ENCODE measurements at regions not wholly inside any gene's neighbourhood (a gene's known extent, or its start where the extent isn't known, plus 50 kb on each side); places are given as distances from the start of the nearest gene placed in this dataset.

DNA sequence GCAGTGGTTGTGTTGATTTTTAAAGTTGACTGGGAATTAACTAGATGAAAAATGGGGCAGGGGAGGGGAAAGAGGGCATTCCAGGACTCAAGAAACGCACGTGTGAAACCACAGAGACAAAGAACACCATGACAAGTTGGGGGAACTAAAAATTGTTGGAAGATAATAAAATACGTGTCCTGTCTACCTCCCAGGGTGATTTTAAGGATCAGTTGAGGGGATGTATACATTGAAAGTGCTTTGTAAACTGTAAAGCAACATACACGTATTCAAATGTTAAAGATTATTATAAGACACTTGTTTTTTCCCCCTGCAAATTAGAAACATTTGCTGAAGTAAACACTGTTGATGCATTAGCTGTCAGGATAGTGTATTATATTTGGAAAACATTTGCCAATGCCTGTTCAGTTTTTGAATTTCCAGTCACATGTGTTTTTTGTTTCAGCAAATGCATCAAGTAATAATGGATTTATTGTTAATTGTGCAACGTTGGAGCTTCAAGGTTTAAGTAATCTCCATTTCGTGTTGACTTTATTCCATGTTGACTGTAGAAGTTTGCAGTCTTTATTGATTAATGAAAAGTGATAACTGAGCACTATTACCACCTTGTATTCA, 412.7 kb downstream of the ACTL7B start:
- no peaks in the 10 kb centered on the region for H3K9me2 ChIP-seq (ENCODE audit: insufficient read depth)
- H3K4me3 ChIP-seq (replicated peaks in 1 of 2; ENCODE audit: low read depth in 1 of 2, low read length in 2 of 2): no peak overlapping the region
- no peaks in the 10 kb centered on the region for H3K27me3 ChIP-seq (ENCODE audit: insufficient read depth, low read length)
- intact Hi-C loops (cut with micrococcal nuclease): loop anchor here (10.0 kb wide), 1 partner anchor 958 kb away; the partner anchor contains the start of gene KLF4
- H2AFZ ChIP-seq (ENCODE audit: low read depth, low read length, poor library complexity, severe bottlenecking): peak overlapping the region; percentile 58
- no TSS peak for BruUV-seq (replicated peaks)
- no peak for TF ChIP-seq ATF3 (IDR thresholded peaks at IDR 0.05)
- no peak for TF ChIP-seq EZH2phosphoT487 (IDR thresholded peaks at IDR 0.05; ENCODE audit: borderline replicate concordance)
- TF ChIP-seq ZNF274 (IDR thresholded peaks at IDR 0.05; ENCODE audit: low read depth, low read length): no peak
- no peak for TF ChIP-seq SP1 (IDR thresholded peaks at IDR 0.05; ENCODE audit: low read depth)
- TF ChIP-seq POLR2A (IDR thresholded peaks at IDR 0.05; ENCODE audit: borderline replicate concordance, extremely low read depth, insufficient read depth, insufficient read length): no peak
- no peak for TF ChIP-seq SRF (IDR thresholded peaks at IDR 0.05; ENCODE audit: low read depth)
- no peak for TF ChIP-seq CEBPB (IDR thresholded peaks at IDR 0.05; ENCODE audit: low read depth)
- TF ChIP-seq SIN3A (IDR thresholded peaks at IDR 0.05; ENCODE audit: low read depth): no peak
- TF ChIP-seq, protein P1, sequence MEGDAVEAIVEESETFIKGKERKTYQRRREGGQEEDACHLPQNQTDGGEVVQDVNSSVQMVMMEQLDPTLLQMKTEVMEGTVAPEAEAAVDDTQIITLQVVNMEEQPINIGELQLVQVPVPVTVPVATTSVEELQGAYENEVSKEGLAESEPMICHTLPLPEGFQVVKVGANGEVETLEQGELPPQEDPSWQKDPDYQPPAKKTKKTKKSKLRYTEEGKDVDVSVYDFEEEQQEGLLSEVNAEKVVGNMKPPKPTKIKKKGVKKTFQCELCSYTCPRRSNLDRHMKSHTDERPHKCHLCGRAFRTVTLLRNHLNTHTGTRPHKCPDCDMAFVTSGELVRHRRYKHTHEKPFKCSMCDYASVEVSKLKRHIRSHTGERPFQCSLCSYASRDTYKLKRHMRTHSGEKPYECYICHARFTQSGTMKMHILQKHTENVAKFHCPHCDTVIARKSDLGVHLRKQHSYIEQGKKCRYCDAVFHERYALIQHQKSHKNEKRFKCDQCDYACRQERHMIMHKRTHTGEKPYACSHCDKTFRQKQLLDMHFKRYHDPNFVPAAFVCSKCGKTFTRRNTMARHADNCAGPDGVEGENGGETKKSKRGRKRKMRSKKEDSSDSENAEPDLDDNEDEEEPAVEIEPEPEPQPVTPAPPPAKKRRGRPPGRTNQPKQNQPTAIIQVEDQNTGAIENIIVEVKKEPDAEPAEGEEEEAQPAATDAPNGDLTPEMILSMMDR (IDR thresholded peaks at IDR 0.05 in 2 of 3, conservative IDR thresholded peaks at IDR 0.05 in 1 of 3; ENCODE audit: borderline replicate concordance in 1 of 3, insufficient read depth in 1 of 3, low read depth in 2 of 3, low read length in 2 of 3): no peak
- TF ChIP-seq, protein P2, sequence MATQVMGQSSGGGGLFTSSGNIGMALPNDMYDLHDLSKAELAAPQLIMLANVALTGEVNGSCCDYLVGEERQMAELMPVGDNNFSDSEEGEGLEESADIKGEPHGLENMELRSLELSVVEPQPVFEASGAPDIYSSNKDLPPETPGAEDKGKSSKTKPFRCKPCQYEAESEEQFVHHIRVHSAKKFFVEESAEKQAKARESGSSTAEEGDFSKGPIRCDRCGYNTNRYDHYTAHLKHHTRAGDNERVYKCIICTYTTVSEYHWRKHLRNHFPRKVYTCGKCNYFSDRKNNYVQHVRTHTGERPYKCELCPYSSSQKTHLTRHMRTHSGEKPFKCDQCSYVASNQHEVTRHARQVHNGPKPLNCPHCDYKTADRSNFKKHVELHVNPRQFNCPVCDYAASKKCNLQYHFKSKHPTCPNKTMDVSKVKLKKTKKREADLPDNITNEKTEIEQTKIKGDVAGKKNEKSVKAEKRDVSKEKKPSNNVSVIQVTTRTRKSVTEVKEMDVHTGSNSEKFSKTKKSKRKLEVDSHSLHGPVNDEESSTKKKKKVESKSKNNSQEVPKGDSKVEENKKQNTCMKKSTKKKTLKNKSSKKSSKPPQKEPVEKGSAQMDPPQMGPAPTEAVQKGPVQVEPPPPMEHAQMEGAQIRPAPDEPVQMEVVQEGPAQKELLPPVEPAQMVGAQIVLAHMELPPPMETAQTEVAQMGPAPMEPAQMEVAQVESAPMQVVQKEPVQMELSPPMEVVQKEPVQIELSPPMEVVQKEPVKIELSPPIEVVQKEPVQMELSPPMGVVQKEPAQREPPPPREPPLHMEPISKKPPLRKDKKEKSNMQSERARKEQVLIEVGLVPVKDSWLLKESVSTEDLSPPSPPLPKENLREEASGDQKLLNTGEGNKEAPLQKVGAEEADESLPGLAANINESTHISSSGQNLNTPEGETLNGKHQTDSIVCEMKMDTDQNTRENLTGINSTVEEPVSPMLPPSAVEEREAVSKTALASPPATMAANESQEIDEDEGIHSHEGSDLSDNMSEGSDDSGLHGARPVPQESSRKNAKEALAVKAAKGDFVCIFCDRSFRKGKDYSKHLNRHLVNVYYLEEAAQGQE (IDR thresholded peaks at IDR 0.05; ENCODE audit: low read depth): no peak
- TF ChIP-seq, protein P3, sequence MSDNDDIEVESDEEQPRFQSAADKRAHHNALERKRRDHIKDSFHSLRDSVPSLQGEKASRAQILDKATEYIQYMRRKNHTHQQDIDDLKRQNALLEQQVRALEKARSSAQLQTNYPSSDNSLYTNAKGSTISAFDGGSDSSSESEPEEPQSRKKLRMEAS (IDR thresholded peaks at IDR 0.05): no peak
- H3K36me3 ChIP-seq (ENCODE audit: control insufficient read depth in 1 of 2, insufficient read depth in 2 of 2, low read length in 2 of 2): no peaks in the 10 kb centered on the region
- H3K4me2 ChIP-seq (ENCODE audit: low read length): peak overlapping the region; percentile 66
- ChIA-PET POLR2A (no interaction called here), CTCF (no interaction called here), RAD21 (ENCODE audit: low non-redundant PET in 1 of 2, low total read pairs in 2 of 2, uncharacterized antibody in 2 of 2, unreplicated experiment in 2 of 2) (no interaction called here)
- H3K4me1 ChIP-seq (ENCODE audit: control insufficient read depth in 1 of 2, insufficient read depth in 2 of 2, low read length in 2 of 2): peaks cover 29 to 36% of the 10 kb centered on the region in 2 experiments
- H3K9me3 ChIP-seq (ENCODE audit: control insufficient read depth in 1 of 2, insufficient read depth in 1 of 2, low read depth in 1 of 2, low read length in 2 of 2): no peaks in the 10 kb centered on the region
- no peak for DNase-seq (ENCODE audit: low read depth, low spot score)
- H3K9ac ChIP-seq (ENCODE audit: low read length): no peak overlapping the region
- no peak overlapping the region for H3K27ac ChIP-seq (ENCODE audit: low read depth, low read length)
- H4K20me1 ChIP-seq (ENCODE audit: insufficient read depth): no peaks in the 10 kb centered on the region
- no peak for ATAC-seq
- no peaks in the 10 kb centered on the region for H3K79me2 ChIP-seq (ENCODE audit: insufficient read depth, low read length)

Measured in HCT116 (cell line).